Osteocyte (in vitro differentiated cells): ENCODE measurements at regions not wholly inside any gene's neighbourhood (a gene's known extent, or its start where the extent isn't known, plus 50 kb on each side); places are given as distances from the start of the nearest gene placed in this dataset.
"Not testable (repeated sequence)": the region's sequence is repeated elsewhere in the genome, so short reads cannot be mapped to it uniquely, and the experiment has no call there.

Source experiments
- DNase-seq: peaks from one replicate; pipeline ENCODE4 v3.0.0; 2021; ENCODE audit warnings: mixed read lengths; ENCODE audit not compliant: unreplicated experiment; ENCODE audit errors: extremely low spot score
- H3K27ac Mint-ChIP-seq: one replicate; pipeline ENCODE4 v1.8.0; 2021; ENCODE audit warnings: mild to moderate bottlenecking, mixed read lengths; ENCODE audit not compliant: unreplicated experiment
- H3K27me3 Mint-ChIP-seq: one replicate; pipeline ENCODE4 v1.8.0; 2021; ENCODE audit warnings: mixed read lengths; ENCODE audit not compliant: unreplicated experiment
- H3K36me3 Mint-ChIP-seq: one replicate; pipeline ENCODE4 v1.8.0; 2021; ENCODE audit warnings: mixed read lengths; ENCODE audit not compliant: unreplicated experiment
- H3K4me1 Mint-ChIP-seq: one replicate; pipeline ENCODE4 v1.8.0; 2021; ENCODE audit warnings: mixed read lengths; ENCODE audit not compliant: unreplicated experiment
- H3K4me3 Mint-ChIP-seq: one replicate; pipeline ENCODE4 v1.8.0; 2021; ENCODE audit warnings: mild to moderate bottlenecking, moderate library complexity, mixed read lengths; ENCODE audit not compliant: unreplicated experiment
- H3K9me3 Mint-ChIP-seq: one replicate; pipeline ENCODE4 v1.8.0; 2021; ENCODE audit warnings: mixed read lengths; ENCODE audit not compliant: unreplicated experiment
- TF ChIP-seq, protein P1 (sequence below): fragments of 200-600 bp; sonication (generic); IDR thresholded peaks from 2 replicates; pipeline ENCODE4 v1.5.0; 2021; ENCODE audit warnings: antibody characterized with exemption, mild to moderate bottlenecking, moderate library complexity

DNA sequence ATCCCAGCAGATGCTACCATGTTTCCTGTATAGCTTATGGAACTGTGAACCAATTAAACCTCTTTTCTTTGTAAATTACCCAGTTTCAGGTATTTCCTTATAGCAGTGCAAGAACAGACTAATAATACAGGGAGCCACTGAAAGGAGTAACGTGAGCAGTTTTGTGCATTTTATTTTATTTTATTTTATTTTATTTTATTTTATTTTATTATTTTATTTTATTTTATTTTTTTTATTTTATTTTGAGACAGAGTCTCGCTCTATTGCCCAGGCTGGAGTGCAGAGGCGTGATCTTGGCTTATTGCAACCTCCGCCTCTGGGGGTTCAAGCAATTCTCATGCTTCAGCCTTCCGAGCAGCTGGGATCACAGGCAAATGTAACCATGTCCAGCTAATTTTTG, 55.9 kb upstream of the KCNK12 start:
- H3K9me3 Mint-ChIP-seq: no peaks in the 10 kb centered on the region
- H3K4me1 Mint-ChIP-seq: peaks cover 6% of the 10 kb centered on the region
- no peak overlapping the region for H3K27ac Mint-ChIP-seq
- TF ChIP-seq, protein P1, sequence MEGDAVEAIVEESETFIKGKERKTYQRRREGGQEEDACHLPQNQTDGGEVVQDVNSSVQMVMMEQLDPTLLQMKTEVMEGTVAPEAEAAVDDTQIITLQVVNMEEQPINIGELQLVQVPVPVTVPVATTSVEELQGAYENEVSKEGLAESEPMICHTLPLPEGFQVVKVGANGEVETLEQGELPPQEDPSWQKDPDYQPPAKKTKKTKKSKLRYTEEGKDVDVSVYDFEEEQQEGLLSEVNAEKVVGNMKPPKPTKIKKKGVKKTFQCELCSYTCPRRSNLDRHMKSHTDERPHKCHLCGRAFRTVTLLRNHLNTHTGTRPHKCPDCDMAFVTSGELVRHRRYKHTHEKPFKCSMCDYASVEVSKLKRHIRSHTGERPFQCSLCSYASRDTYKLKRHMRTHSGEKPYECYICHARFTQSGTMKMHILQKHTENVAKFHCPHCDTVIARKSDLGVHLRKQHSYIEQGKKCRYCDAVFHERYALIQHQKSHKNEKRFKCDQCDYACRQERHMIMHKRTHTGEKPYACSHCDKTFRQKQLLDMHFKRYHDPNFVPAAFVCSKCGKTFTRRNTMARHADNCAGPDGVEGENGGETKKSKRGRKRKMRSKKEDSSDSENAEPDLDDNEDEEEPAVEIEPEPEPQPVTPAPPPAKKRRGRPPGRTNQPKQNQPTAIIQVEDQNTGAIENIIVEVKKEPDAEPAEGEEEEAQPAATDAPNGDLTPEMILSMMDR: no peak
- peaks cover 27% of the 10 kb centered on the region for H3K27me3 Mint-ChIP-seq
- no peak overlapping the region for H3K4me3 Mint-ChIP-seq
- DNase-seq: no peak
- no peaks in the 10 kb centered on the region for H3K36me3 Mint-ChIP-seq

DNA sequence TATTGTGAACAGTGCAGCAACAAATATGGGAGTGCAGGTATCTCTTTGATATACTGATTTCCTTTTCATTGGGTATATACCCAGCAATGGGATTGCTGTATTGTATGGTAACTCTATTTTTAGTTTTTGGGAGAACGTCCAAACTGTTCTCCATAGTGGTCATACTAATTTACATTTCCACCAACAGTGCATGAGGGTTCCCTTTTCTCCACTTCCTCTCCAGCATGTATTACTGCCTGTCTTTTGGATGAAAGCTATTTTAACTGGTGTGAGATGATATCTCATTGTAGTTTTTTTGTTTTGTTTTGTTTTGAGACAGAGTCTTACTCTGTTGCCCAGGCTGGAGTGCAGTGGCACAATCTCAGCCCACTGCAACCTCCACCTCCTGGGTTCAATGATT, 52.4 kb upstream of the KCNK12 start:
- H3K36me3 Mint-ChIP-seq, H3K27ac Mint-ChIP-seq, H3K9me3 Mint-ChIP-seq, DNase-seq, H3K4me3 Mint-ChIP-seq, H3K4me1 Mint-ChIP-seq: not testable (repeated sequence)
- peaks cover 33% of the 10 kb centered on the region for H3K27me3 Mint-ChIP-seq

DNA sequence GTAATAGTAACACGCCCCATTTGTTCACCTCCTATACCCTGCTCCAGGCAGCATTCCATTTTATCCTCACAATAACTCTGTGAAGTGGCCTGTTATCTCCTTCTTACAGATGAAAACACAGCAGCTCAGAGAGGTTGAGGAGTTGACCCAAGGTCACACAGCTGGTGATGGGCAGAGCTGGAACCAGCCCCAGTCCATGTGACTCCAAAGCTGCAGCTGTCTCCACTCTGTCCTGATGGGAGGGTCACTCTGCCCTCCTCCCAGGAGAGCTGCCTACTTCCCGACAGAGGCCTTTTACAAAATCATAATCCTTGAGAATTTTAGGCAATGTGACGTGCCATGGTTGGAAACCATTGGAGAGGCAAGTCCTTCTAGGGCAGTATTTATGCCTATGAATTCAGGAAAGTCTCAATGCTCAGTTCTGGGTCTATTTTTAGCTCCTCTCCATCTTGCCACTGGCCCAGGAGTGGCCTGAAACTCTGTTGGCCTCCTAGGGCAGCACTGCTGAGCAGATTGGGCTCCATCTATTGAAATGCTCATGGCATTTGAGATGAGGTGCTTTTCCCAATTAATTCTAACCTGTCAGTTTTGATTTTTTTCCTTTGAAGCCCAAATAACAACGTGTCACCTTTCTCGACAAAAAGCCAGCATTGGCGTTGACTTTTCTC, 50.1 kb upstream of the KCNK12 start:
- Mint-ChIP-seq H3K27me3 (peaks cover 43% of the 10 kb centered on the region), H3K9me3 (no peaks in the 10 kb centered on the region), H3K36me3 (no peaks in the 10 kb centered on the region), H3K27ac (no peak overlapping the region), H3K4me3 (no peak overlapping the region), H3K4me1 (no peaks in the 10 kb centered on the region)
- TF ChIP-seq, protein P1: no peak
- DNase-seq: no peak
